Fibroblast of mammary gland (primary cell): ENCODE measurements at regions not wholly inside any gene's neighbourhood (a gene's known extent, or its start where the extent isn't known, plus 50 kb on each side); places are given as distances from the start of the nearest gene placed in this dataset.
A peak's percentile ranks its signal among the peaks of the same experiment; 100 is the strongest.

ENCODE experiments used
- DNase-seq: peaks from one replicate; pipeline ENCODE4 v3.0.0-alpha.2; 2010; ENCODE audit warnings: low read depth
- H3K4me3 ChIP-seq: 2 replicates; pipeline ENCODE4 v1.5.1; 2011; ENCODE audit warnings: low read depth, mild to moderate bottlenecking, low read length, moderate library complexity; ENCODE audit not compliant: control insufficient read depth
- TF ChIP-seq, protein P1 (sequence below): conservative IDR thresholded peaks from 2 replicates; pipeline ENCODE4 v1.5.1; 2011; ENCODE audit warnings: low read depth, low read length, inconsistent platforms; ENCODE audit not compliant: control insufficient read depth, insufficient read depth

- TF ChIP-seq, protein P1, sequence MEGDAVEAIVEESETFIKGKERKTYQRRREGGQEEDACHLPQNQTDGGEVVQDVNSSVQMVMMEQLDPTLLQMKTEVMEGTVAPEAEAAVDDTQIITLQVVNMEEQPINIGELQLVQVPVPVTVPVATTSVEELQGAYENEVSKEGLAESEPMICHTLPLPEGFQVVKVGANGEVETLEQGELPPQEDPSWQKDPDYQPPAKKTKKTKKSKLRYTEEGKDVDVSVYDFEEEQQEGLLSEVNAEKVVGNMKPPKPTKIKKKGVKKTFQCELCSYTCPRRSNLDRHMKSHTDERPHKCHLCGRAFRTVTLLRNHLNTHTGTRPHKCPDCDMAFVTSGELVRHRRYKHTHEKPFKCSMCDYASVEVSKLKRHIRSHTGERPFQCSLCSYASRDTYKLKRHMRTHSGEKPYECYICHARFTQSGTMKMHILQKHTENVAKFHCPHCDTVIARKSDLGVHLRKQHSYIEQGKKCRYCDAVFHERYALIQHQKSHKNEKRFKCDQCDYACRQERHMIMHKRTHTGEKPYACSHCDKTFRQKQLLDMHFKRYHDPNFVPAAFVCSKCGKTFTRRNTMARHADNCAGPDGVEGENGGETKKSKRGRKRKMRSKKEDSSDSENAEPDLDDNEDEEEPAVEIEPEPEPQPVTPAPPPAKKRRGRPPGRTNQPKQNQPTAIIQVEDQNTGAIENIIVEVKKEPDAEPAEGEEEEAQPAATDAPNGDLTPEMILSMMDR = no peak
- H3K4me3 ChIP-seq = no peak overlapping the region
- DNase-seq = peak; percentile 34
Measured at GRCh38 chr20:43824309-43825050, 90.2 kb upstream of the TOX2 start.

GRCh38 chr20:43821795-43822194 is 92.9 kb upstream of the TOX2 start:
- H3K4me3 ChIP-seq = no peak overlapping the region
- TF ChIP-seq, protein P1 = no peak
- DNase-seq = no peak

DNA sequence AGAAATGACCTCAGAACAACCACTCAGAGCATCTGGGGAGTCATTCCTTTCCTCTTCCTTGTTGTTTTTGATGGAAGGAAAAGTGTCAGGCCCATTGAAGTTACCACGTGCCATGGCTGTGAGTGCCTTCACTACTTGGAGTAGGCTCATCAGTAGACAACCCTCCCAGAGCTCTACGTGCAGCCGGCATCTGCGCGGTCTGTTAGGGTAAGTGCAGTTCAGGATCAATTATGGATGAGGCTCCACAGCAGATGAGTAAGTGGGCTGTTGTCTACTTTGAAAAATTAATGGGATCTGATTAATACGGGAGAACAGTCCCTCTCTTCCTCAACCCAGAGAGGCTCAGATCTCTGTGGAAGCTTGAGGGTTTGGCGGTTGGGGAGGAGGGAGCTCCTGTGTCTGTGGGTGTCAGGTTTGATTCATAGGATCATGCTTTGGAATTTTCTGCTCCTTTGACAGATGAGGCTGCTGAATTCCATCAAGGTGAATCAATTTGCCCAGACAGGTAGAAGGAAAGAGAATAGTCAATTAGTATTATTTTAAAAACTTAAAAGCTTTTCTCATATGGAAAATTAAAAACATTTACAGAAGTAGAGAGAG is 93.8 kb upstream of the TOX2 start:
- DNase-seq = no peak

GRCh38 chr20:43812216-43812615 is 85.4 kb upstream of the GTSF1L start:
- DNase-seq = no peak
- TF ChIP-seq, protein P1 = no peak

More for the DNA sequence above, 93.8 kb upstream of the TOX2 start:
- no peak overlapping the region for H3K4me3 ChIP-seq
- TF ChIP-seq, protein P1 = no peak

GRCh38 chr20:43809206-43809819 is 82.5 kb upstream of the GTSF1L start:
- H3K4me3 ChIP-seq = no peak overlapping the region
- TF ChIP-seq, protein P1 = no peak
- DNase-seq = no peak

More at GRCh38 chr20:43812216-43812615, 85.4 kb upstream of the GTSF1L start:
- H3K4me3 ChIP-seq = no peak overlapping the region

DNA sequence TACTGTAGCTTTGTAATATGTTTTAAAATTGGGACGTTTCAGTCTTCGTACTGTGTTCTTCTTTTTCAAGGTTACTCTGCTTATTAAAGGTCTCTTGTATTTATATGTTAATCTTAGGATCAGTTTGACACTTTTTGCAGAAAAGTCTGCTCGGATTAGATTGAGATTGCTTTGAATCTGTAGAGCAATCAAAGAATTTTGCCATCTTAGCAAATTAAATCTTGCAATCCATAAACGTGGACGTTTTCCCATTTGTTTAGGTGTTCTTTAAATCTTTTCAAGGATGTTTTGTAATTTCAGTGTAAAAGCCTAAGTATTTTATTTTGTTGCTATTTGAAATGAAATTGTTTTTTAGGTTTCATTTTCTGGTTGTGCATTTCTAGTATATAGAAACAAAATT is 78.0 kb upstream of the GTSF1L start:
- no peak overlapping the region for H3K4me3 ChIP-seq
- TF ChIP-seq, protein P1 = no peak
- DNase-seq = no peak
